ENCODE measurements at regions not wholly inside any gene's neighbourhood (a gene's known extent, or its start where the extent isn't known, plus 50 kb on each side); places are given as distances from the start of the nearest gene placed in this dataset.

DNA sequence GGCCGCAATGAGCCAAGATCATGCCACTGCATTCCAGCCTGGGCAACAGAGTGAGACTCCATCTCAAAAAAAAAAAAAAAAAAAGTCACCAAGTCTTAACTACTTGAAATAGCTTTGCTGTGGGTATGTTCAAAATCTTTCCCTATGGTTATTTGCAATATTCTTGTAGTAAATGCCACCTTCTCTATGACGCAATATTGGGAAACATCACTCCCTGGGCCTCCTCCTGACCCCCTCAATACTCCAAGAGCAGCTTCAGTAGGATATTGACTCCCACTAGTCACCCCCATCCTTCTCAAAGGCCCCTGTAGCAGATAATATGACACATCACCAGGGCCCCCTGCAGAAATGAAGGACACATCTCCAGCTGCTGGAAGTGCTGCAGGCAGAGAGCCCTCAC is 137.8 kb downstream of the AIPL1 start:
- no peaks in the 10 kb centered on the region for H3K36me3 ChIP-seq (replicated peaks)
- no peak for DNase-seq
- no peaks in the 10 kb centered on the region for H3K27me3 ChIP-seq (replicated peaks)
- no peak for TF ChIP-seq CTCF (IDR thresholded peaks at IDR 0.05; ENCODE audit: low read depth, low read length, missing control alignments)
- no peak overlapping the region for H3K4me3 ChIP-seq (ENCODE audit: low read depth, low read length)
- H3K27ac ChIP-seq = no peak overlapping the region
- in situ Hi-C loops (cut with HindIII; ENCODE audit: low pct_ligation_motif_present, low sequenced_read_pairs) = no loop called here

DNA sequence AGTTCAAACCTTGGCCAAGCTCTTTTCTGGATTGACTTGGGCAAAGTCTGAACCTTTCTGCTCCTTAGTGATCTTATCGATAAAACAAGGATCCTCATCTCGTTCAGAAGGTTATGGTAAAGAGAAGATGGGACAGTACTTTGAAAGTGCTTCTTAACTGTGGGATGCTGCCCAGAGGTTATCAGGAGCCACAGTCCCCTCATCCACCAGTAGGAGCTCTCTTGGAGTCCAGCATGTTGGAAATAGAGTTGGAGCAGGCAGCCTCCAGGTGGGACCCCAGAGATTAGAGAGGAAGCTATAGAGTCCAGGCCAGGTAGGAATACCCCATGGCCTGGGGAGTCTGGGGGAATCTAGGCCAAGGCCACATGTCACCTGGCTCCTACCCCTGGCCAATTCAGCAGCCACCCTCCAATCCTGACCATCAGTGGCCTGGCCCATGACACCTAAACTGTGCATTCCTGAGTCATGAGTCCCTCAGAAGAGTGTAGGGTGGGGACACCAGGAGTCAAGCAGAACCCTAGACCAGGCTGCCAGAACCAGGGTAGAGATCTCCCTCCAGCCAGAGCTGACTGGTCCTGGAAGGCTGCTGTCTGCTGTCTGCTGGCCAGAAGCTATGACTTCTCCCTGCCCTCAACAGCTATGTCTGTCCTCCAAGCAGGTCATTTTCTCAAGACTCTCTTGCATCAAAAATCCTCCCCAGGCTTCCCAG is 144.3 kb downstream of the AIPL1 start:
- in situ Hi-C loops (cut with HindIII; ENCODE audit: low pct_ligation_motif_present, low sequenced_read_pairs) = no loop called here
- Histone ChIP-seq H3K27ac (no peak overlapping the region), H3K36me3 (replicated peaks) (no peaks in the 10 kb centered on the region), H3K27me3 (replicated peaks) (no peaks in the 10 kb centered on the region), H3K4me3 (ENCODE audit: low read depth, low read length) (no peak overlapping the region)
- no peak for DNase-seq
- no peak for TF ChIP-seq CTCF (IDR thresholded peaks at IDR 0.05; ENCODE audit: low read depth, low read length, missing control alignments)

DNA sequence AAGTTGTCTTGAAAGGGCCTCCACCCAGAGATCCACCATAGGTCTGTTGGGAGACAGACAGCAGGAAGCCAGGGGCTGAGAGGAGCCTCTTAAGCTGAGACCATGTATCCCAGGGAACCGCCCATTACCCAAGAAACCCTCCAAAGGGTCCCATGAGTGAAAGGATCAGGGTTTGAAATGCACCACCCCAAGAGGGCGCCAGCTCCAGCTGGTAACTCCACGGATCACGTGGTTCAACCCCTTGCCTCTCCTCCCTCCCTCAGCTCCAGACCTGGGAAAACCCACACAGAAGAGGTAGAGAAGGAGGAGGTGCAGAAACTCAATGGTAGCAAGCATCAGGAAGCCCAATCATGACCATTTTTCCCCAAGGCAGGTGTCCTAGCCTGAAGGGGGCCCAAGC is 148.7 kb downstream of the AIPL1 start:
- Histone ChIP-seq H3K36me3 (replicated peaks) (no peaks in the 10 kb centered on the region), H3K27ac (no peak overlapping the region), H3K4me3 (ENCODE audit: low read depth, low read length) (no peak overlapping the region), H3K27me3 (replicated peaks) (no peaks in the 10 kb centered on the region)
- in situ Hi-C loops (cut with HindIII; ENCODE audit: low pct_ligation_motif_present, low sequenced_read_pairs) = no loop called here
- TF ChIP-seq CTCF (IDR thresholded peaks at IDR 0.05; ENCODE audit: low read depth, low read length, missing control alignments) = no peak
- DNase-seq = no peak

GRCh38 chr17:6285486-6285885 is 149.4 kb downstream of the AIPL1 start:
- Histone ChIP-seq H3K27ac (no peak overlapping the region), H3K4me3 (ENCODE audit: low read depth, low read length) (no peak overlapping the region), H3K27me3 (replicated peaks) (no peaks in the 10 kb centered on the region), H3K36me3 (replicated peaks) (no peaks in the 10 kb centered on the region)
- no peak for DNase-seq
- in situ Hi-C loops (cut with HindIII; ENCODE audit: low pct_ligation_motif_present, low sequenced_read_pairs) = no loop called here
- TF ChIP-seq CTCF (IDR thresholded peaks at IDR 0.05; ENCODE audit: low read depth, low read length, missing control alignments) = no peak

- no peak for TF ChIP-seq CTCF (IDR thresholded peaks at IDR 0.05; ENCODE audit: low read depth, low read length, missing control alignments)
- no peak for DNase-seq
- no peaks in the 10 kb centered on the region for H3K36me3 ChIP-seq (replicated peaks)
- no peaks in the 10 kb centered on the region for H3K27me3 ChIP-seq (replicated peaks)
- H3K27ac ChIP-seq = no peak overlapping the region
- no peak overlapping the region for H3K4me3 ChIP-seq (ENCODE audit: low read depth, low read length)
- in situ Hi-C loops (cut with HindIII; ENCODE audit: low pct_ligation_motif_present, low sequenced_read_pairs) = no loop called here
Measured at GRCh38 chr17:6279659-6280058, 155.3 kb downstream of the AIPL1 start.

GRCh38 chr17:6278376-6278775 is 156.5 kb downstream of the AIPL1 start:
- in situ Hi-C loops (cut with HindIII; ENCODE audit: low pct_ligation_motif_present, low sequenced_read_pairs) = no loop called here
- no peak for TF ChIP-seq CTCF (IDR thresholded peaks at IDR 0.05; ENCODE audit: low read depth, low read length, missing control alignments)
- Histone ChIP-seq H3K27me3 (replicated peaks) (no peaks in the 10 kb centered on the region), H3K4me3 (ENCODE audit: low read depth, low read length) (no peak overlapping the region), H3K27ac (no peak overlapping the region), H3K36me3 (replicated peaks) (no peaks in the 10 kb centered on the region)
- DNase-seq = no peak
